GM19455 (cell line): ENCODE measurements at regions not wholly inside any gene's neighbourhood (a gene's known extent, or its start where the extent isn't known, plus 50 kb on each side); places are given as distances from the start of the nearest gene placed in this dataset.
"Not testable (repeated sequence)": the region's sequence is repeated elsewhere in the genome, so short reads cannot be mapped to it uniquely, and the experiment has no call there.

Experiments
- ATAC-seq: cut with Tn5 transposase; IDR thresholded peaks from one replicate; pipeline ENCODE4 v1.9.1; 2021; ENCODE audit not compliant: unreplicated experiment

- ATAC-seq, result no peak
Observed at GRCh38 chr2:228599781-228600180, 418.3 kb upstream of the SPHKAP start.

GRCh38 chr2:228599297-228599696 lies 417.8 kb upstream of the SPHKAP start:
- no peak for ATAC-seq

GRCh38 chr2:228597032-228597431 lies 415.5 kb upstream of the SPHKAP start:
- no peak for ATAC-seq

GRCh38 chr2:228594012-228594411 lies 412.5 kb upstream of the SPHKAP start:
- no peak for ATAC-seq

- no peak for ATAC-seq
Observed at GRCh38 chr2:228592925-228593324, 411.4 kb upstream of the SPHKAP start.

- ATAC-seq, result peak; percentile 78
Observed at GRCh38 chr2:228590681-228591080, 409.2 kb upstream of the SPHKAP start.

GRCh38 chr2:228589115-228589514 lies 407.6 kb upstream of the SPHKAP start:
- no peak for ATAC-seq

- ATAC-seq, result no peak
Observed at GRCh38 chr2:228581731-228582130, 400.2 kb upstream of the SPHKAP start.

- no peak for ATAC-seq
Observed at GRCh38 chr2:228575897-228576296, 394.4 kb upstream of the SPHKAP start.

- ATAC-seq, result not testable (repeated sequence)
Observed at GRCh38 chr2:228568275-228568674, 386.8 kb upstream of the SPHKAP start.

GRCh38 chr2:228561816-228562215 lies 380.3 kb upstream of the SPHKAP start:
- no peak for ATAC-seq

GRCh38 chr2:228559774-228560415 lies 378.4 kb upstream of the SPHKAP start:
- no peak for ATAC-seq

- no peak for ATAC-seq
Observed at GRCh38 chr2:228556717-228557116, 375.2 kb upstream of the SPHKAP start.

GRCh38 chr2:228549441-228550007 lies 368.0 kb upstream of the SPHKAP start:
- no peak for ATAC-seq

GRCh38 chr2:228548230-228548629 lies 366.7 kb upstream of the SPHKAP start:
- ATAC-seq, result no peak

- ATAC-seq, result no peak
Observed at GRCh38 chr2:228545748-228546145, 364.3 kb upstream of the SPHKAP start.

GRCh38 chr2:228545041-228545747 lies 363.7 kb upstream of the SPHKAP start:
- ATAC-seq, result no peak

GRCh38 chr2:228543117-228543516 lies 361.6 kb upstream of the SPHKAP start:
- ATAC-seq, result no peak

- no peak for ATAC-seq
Observed at GRCh38 chr2:228542277-228542676, 360.8 kb upstream of the SPHKAP start.

GRCh38 chr2:228541789-228542188 lies 360.3 kb upstream of the SPHKAP start:
- no peak for ATAC-seq

- no peak for ATAC-seq
Observed at GRCh38 chr2:228540976-228541375, 359.5 kb upstream of the SPHKAP start.

GRCh38 chr2:228535396-228535795 lies 353.9 kb upstream of the SPHKAP start:
- ATAC-seq, result no peak
